ENCODE measurements at regions not wholly inside any gene's neighbourhood (a gene's known extent, or its start where the extent isn't known, plus 50 kb on each side); places are given as distances from the start of the nearest gene placed in this dataset.
"Not testable (repeated sequence)": the region's sequence is repeated elsewhere in the genome, so short reads cannot be mapped to it uniquely, and the experiment has no call there.

GRCh38 chr18:9003406-9004100 lies 98.9 kb upstream of the NDUFV2 start:
- no peak overlapping the region for H3K4me3 ChIP-seq (ENCODE audit: low read depth, low read length)

GRCh38 chr18:9004308-9004707 lies 98.2 kb upstream of the NDUFV2 start:
- not testable (repeated sequence) for DNase-seq (ENCODE audit: low read depth); H3K4me3 ChIP-seq (ENCODE audit: low read depth, low read length)

More at GRCh38 chr18:9003406-9004100, 98.9 kb upstream of the NDUFV2 start:
- DNase-seq (ENCODE audit: low read depth): no peak

DNA sequence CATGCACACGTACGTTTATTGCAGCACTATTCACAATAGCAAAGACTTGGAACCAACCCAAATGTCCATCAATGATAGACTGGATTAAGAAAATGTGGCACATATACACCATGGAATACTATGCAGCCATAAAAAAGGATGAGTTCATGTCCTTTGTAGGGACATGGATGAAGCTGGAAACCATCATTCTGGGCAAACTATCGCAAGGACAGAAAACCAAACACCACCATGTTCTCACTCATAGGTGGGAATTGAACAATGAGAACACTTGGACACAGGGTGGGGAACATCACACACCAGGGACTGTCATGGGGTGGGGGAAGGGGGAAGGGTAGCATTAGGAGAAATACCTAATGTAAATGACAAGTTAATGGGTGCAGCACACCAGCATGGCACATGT lies 94.8 kb upstream of the NDUFV2 start:
- not testable (repeated sequence) for H3K4me3 ChIP-seq (ENCODE audit: low read depth, low read length); DNase-seq (ENCODE audit: low read depth)

DNA sequence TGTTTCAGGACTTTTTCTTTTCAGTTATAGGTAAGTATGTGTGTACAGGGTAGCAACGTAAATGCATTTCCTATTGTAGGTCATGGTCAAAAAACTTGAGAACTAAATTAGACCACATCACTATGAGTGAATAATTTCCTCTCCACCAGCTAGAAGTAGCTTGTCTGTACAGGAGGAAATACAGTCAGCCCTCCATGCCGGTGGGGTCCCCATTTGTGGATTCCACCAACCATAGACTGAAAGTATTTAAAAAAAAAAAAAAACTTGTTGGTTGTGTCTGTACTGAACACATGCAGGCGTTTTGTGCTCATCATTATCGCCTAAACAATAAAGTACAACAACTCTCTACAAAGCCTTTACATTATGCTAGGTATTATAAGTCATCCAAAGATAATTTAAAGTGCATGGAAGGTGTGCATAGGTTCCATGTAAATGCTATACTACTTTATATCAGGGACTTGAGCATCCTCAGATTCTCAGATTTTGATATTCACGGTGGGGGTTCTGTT lies 94.2 kb upstream of the NDUFV2 start:
- DNase-seq (ENCODE audit: low read depth): no peak
- no peak overlapping the region for H3K4me3 ChIP-seq (ENCODE audit: low read depth, low read length)

- no peak for DNase-seq (ENCODE audit: low read depth)
Observed at GRCh38 chr18:9008709-9009635, 93.5 kb upstream of the NDUFV2 start.

GRCh38 chr18:9009703-9010488 lies 92.6 kb upstream of the NDUFV2 start:
- DNase-seq (ENCODE audit: low read depth): no peak
- no peak overlapping the region for H3K4me3 ChIP-seq (ENCODE audit: low read depth, low read length)

More at GRCh38 chr18:9008709-9009635, 93.5 kb upstream of the NDUFV2 start:
- H3K4me3 ChIP-seq (ENCODE audit: low read depth, low read length): no peak overlapping the region

DNA sequence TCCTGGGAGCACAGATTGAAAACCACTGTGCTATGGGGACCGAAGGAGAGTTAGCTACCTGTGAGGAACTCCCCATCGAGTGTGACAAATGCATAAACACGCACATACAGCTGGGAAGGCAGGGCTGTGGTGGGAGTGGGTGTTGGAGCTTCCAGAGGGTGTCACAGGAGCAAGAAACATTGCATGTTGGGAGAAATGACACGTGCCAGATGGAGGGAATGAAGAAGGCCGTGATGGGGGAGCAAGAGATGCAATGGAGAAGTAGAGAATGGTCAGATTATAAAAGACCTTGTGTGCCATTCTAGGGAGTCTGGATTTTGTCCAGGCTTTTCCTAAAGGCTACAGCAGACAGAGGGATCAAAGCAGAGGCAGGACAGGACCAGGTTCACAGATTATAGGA lies 91.1 kb upstream of the NDUFV2 start:
- no peak for DNase-seq (ENCODE audit: low read depth)

GRCh38 chr18:9013926-9014373 lies 88.5 kb upstream of the NDUFV2 start:
- no peak for DNase-seq (ENCODE audit: low read depth)
- no peak overlapping the region for H3K4me3 ChIP-seq (ENCODE audit: low read depth, low read length)

More for the DNA sequence above, 91.1 kb upstream of the NDUFV2 start:
- no peak overlapping the region for H3K4me3 ChIP-seq (ENCODE audit: low read depth, low read length)

DNA sequence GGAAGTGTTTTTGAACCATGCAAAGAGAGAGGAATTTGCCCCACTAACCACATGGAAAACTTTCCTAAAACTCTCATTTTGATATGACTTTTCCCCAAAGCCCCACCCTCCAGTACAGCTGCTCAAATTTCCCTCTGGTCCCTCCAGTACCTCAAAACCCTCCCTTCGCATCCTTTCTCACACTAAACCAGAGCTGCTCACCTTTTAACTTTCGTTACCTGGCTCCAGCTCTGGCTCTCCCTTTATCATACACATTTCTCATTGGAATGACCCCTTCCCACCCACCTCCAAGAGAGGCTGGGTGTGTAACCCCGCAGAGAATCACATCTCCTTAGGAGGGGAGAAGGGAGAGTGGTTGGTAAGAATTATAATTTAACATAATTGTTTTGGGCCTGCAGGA lies 86.8 kb upstream of the NDUFV2 start:
- H3K4me3 ChIP-seq (ENCODE audit: low read depth, low read length): no peak overlapping the region
- no peak for DNase-seq (ENCODE audit: low read depth)

GRCh38 chr18:9016633-9017166 lies 85.8 kb upstream of the NDUFV2 start:
- DNase-seq (ENCODE audit: low read depth): peak; percentile 11
- H3K4me3 ChIP-seq (ENCODE audit: low read depth, low read length): peak overlapping the region; percentile 5

GRCh38 chr18:9017167-9017904 lies 85.2 kb upstream of the NDUFV2 start:
- H3K4me3 ChIP-seq (ENCODE audit: low read depth, low read length): peak overlapping the region; percentile 22
- DNase-seq (ENCODE audit: low read depth): peak; percentile 85

DNA sequence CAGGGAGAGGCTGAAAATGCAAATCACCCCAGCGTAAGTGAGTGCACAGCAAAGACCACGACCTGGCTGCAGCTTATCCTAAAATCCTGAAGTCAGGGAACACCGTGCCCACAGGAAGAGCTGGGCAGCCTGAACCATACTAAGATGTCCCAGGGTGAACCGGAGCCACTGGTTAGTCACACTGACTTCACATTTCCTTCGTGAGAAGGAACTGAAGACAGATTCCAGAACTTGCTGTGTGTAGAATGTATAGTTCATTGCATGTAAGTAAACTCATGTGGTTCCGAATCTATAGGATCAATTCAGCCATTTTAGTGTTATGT lies 84.6 kb upstream of the NDUFV2 start:
- DNase-seq (ENCODE audit: low read depth): peak; percentile 49
- H3K4me3 ChIP-seq (ENCODE audit: low read depth, low read length): peak overlapping the region; percentile 22

DNA sequence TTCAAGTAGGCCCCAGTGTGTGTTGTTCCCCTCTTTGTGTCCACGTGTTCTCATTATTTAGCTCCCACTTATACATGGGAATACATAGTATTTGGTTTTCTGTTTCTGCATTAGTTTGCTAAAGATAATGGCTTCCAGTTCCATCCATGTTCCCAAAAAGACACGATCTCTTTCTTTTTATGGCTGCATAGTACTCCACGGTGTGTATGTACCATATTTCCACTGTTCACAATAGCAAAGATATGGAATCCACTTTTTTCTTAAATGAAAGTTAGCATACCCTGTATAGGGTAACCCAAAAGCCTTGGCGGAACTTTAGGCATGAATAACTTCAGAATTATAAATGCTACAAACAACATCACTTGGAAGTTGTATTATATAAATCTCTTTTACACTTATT lies 83.4 kb upstream of the NDUFV2 start:
- no peak for DNase-seq (ENCODE audit: low read depth)
- H3K4me3 ChIP-seq (ENCODE audit: low read depth, low read length): no peak overlapping the region

GRCh38 chr18:9020221-9020620 lies 82.3 kb upstream of the NDUFV2 start:
- DNase-seq (ENCODE audit: low read depth): no peak

GRCh38 chr18:9021458-9021857 lies 81.0 kb upstream of the NDUFV2 start:
- no peak for DNase-seq (ENCODE audit: low read depth)
- H3K4me3 ChIP-seq (ENCODE audit: low read depth, low read length): no peak overlapping the region

More at GRCh38 chr18:9020221-9020620, 82.3 kb upstream of the NDUFV2 start:
- H3K4me3 ChIP-seq (ENCODE audit: low read depth, low read length): no peak overlapping the region

DNA sequence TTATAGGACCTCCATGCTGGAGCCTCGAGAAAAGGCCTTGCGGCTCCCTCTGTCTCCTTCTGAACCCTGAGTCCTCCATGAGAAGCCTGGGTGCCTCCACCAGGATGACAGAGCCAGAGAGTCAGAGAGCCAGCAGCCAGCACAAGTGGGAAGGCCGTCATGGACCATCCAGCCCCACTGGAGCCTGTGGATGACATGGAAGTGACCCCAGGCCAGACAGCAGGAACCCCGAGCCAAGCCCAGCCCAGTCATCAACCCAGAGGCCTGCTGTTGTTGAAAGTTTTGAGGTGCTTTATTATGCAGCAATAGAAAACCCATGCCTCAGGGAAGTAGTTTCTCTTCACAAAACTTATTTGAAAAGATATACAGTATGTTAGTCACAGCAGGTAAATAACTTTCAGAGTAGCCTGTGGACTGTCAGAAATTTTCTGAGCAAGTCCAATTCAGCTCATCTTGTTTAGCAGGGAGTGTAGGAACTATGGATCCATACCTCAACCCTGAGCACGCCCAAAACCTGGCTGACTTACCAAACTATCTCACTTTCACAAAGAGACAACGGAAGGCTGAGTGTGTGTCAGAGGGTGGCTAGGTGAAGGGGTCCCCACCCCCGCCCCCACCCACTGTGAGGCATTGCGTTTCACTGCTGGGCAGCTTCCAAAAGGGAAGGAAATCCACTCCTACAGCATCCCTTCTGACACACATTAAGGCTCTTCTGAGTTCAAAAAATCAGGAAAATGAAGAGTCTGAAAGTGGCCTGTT lies 79.9 kb upstream of the NDUFV2 start:
- DNase-seq (ENCODE audit: low read depth): no peak
- H3K4me3 ChIP-seq (ENCODE audit: low read depth, low read length): no peak overlapping the region

DNA sequence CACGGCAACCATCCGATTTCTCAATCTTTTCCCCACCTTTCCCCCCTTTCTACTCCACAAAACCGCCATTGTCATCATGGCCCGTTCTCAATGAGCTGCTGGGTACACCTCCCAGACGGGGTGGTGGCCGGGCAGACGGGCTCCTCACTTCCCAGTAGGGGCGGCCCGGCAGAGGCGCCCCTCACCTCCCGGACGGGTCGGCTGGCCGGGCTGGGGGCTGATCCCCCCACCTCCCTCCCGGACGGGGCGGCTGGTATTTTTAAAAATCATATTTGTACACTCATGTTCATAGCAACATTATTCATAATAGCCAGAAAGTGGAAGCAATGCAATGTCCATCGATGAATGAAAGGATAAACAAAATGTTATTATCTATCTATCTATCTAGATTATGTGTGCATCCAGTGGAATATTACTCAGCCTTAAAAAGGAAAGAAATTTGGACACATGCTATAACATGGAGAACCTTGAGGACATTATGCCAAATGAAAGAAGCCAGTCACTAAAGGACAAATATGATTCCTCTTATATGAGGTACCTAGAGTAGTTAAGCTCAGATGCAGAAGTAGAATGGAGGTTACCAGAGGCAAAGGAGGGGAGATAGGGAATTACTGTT lies 78.4 kb upstream of the NDUFV2 start:
- not testable (repeated sequence) for DNase-seq (ENCODE audit: low read depth); H3K4me3 ChIP-seq (ENCODE audit: low read depth, low read length)

Measured in skeletal muscle cell (primary cell).